ENCODE measurements at regions not wholly inside any gene's neighbourhood (a gene's known extent, or its start where the extent isn't known, plus 50 kb on each side); places are given as distances from the start of the nearest gene placed in this dataset.

- TF ChIP-seq CTCF (IDR thresholded peaks at IDR 0.05) = no peak
- no peak for TF ChIP-seq POLR2AphosphoS5 (IDR thresholded peaks at IDR 0.05; ENCODE audit: insufficient read depth in 1 of 2, low read depth in 1 of 2)
These were observed 161.9 kb upstream of the RASSF8 start for GRCh38 chr12:25796523-25797000.
